A549 (cell line): ENCODE measurements at regions not wholly inside any gene's neighbourhood (a gene's known extent, or its start where the extent isn't known, plus 50 kb on each side); places are given as distances from the start of the nearest gene placed in this dataset.

Source experiments
- ATAC-seq, 2 experiments: fragments of 200-7000 bp in 1 of 2; fragments of >200 bp in 1 of 2; cut with Nextera tagmentation in 1 of 2; cut with Tn5 transposase in 1 of 2; 3 replicates each; pipeline versions ENCODE4 v1.8.0 to v1.9.1; 2018 to 2020; ENCODE audit warnings: mild to moderate bottlenecking in 1 of 2, moderate library complexity in 1 of 2
- CTCF ChIA-PET: fragments of 300-600 bp; sonication (Branson Sonifier 250); formaldehyde crosslinking; extraction: SDS; loops from one replicate; lab custom pipeline; 2021; ENCODE audit warnings: antibody characterized with exemption, inconsistent platforms; lab: Yijun Ruan, JAX
- POLR2A ChIA-PET: fragments of 350-600 bp; formaldehyde crosslinking; extraction: SDS; loops from one replicate; lab custom pipeline; 2021; ENCODE audit warnings: antibody characterized with exemption, inconsistent platforms; lab: Yijun Ruan, JAX
- DNase-seq, 2 experiments: peaks; one replicate each; pipeline versions ENCODE4 v3.0.0 to v3.0.0-alpha.2; 2011 to 2016; ENCODE audit warnings: low read depth in 1 of 2, low spot score in 1 of 2
- FAIRE-seq: peaks from 2 replicates; lab custom pipeline; 2011; peaks lifted over from hg19 to GRCh38; lab: Jason Lieb, UNC
- H3K27ac ChIP-seq, 2 experiments: fragments of >200 bp; sonication (Bioruptor Twin); formaldehyde crosslinking; 3 replicates each; pipeline ENCODE4 v1.5.1; 2016 to 2017
- H3K4me1 ChIP-seq: fragments of >200 bp; sonication (Bioruptor Twin); formaldehyde crosslinking; 3 replicates; pipeline ENCODE4 v1.6.1; 2016
- H3K4me2 ChIP-seq: fragments of >200 bp; sonication (Bioruptor Twin); formaldehyde crosslinking; 3 replicates; pipeline ENCODE4 v1.6.1; 2016
- H3K4me3 ChIP-seq: fragments of >200 bp; sonication (Bioruptor Twin); formaldehyde crosslinking; 3 replicates; pipeline ENCODE4 v1.5.1; 2016
- H3K9me3 ChIP-seq: fragments of >200 bp; sonication (Bioruptor Twin); formaldehyde crosslinking; 3 replicates; pipeline ENCODE4 v1.6.1; 2016
- CHD2 ChIP-seq: fragments of 150-350 bp; IDR thresholded peaks from 2 replicates; pipeline ENCODE4 v1.6.1; 2014; ENCODE audit warnings: low read length; ENCODE audit not compliant: partially characterized antibody
- CHD4 ChIP-seq: fragments of 200-600 bp; sonication (generic); IDR thresholded peaks from 2 replicates; pipeline ENCODE4 v1.6.1; 2016; ENCODE audit warnings: antibody characterized with exemption, mild to moderate bottlenecking, borderline replicate concordance
- CTCF ChIP-seq: fragments of >200 bp; sonication (Bioruptor Twin); formaldehyde crosslinking; IDR thresholded peaks from 3 replicates; pipeline ENCODE4 v1.5.1; 2016
- EHF ChIP-seq: fragments of 250-450 bp; sonication (Bioruptor Pico); IDR thresholded peaks from 2 replicates; pipeline ENCODE4 v1.5.0; 2020; ENCODE audit warnings: mild to moderate bottlenecking
- ELK1 ChIP-seq: fragments of 150-350 bp; IDR thresholded peaks from 2 replicates; pipeline ENCODE4 v1.6.1; 2014; ENCODE audit warnings: low read depth, mild to moderate bottlenecking, low read length
- ESRRA ChIP-seq: fragments of 150-350 bp; IDR thresholded peaks from 2 replicates; pipeline ENCODE4 v1.6.1; 2014; ENCODE audit warnings: mild to moderate bottlenecking, low read length, borderline replicate concordance
- FOSL2 ChIP-seq, 2 experiments: fragments of 450-650 bp in 1 of 2; fragments of >200 bp in 1 of 2; sonication (Bioruptor Twin) in 1 of 2; formaldehyde crosslinking; IDR thresholded peaks; 2 replicates each; pipeline versions ENCODE4 v1.5.0 to v1.6.1; 2016 to 2020; ENCODE audit warnings: mild to moderate bottlenecking in 1 of 2, moderate library complexity in 1 of 2
- FOXS1 ChIP-seq: fragments of 250-450 bp; sonication (Bioruptor Pico); IDR thresholded peaks from 2 replicates; pipeline ENCODE4 v1.5.0; 2020; ENCODE audit warnings: mild to moderate bottlenecking, moderate library complexity
- HDAC2 ChIP-seq: fragments of 200-600 bp; sonication (generic); IDR thresholded peaks from 2 replicates; pipeline ENCODE4 v1.6.1; 2016
- HEYL ChIP-seq: fragments of 250-450 bp; sonication (Bioruptor Pico); IDR thresholded peaks from 2 replicates; pipeline ENCODE4 v1.8.0; 2021; ENCODE audit warnings: mild to moderate bottlenecking, moderate library complexity
- HMGXB4 ChIP-seq: fragments of 250-450 bp; sonication (Bioruptor Pico); IDR thresholded peaks from 2 replicates; pipeline ENCODE4 v1.5.0; 2021; ENCODE audit warnings: mild to moderate bottlenecking, moderate library complexity, borderline replicate concordance
- HOXB13 ChIP-seq: fragments of 250-450 bp; sonication (Bioruptor Pico); IDR thresholded peaks from 2 replicates; pipeline ENCODE4 v1.5.0; 2020; ENCODE audit warnings: low read depth, mild to moderate bottlenecking, moderate library complexity
- HOXB5 ChIP-seq: fragments of 250-450 bp; sonication (Bioruptor Pico); IDR thresholded peaks from 2 replicates; pipeline ENCODE4 v1.5.0; 2020; ENCODE audit warnings: mild to moderate bottlenecking, moderate library complexity
- JUN ChIP-seq, 2 experiments: fragments of >200 bp; sonication (Bioruptor Twin); formaldehyde crosslinking; IDR thresholded peaks; 2 replicates in 1 of 2; 3 replicates in 1 of 2; pipeline ENCODE4 v1.6.1; 2016 to 2017
- KDM1A ChIP-seq: fragments of 200-600 bp; sonication (generic); IDR thresholded peaks from 2 replicates; pipeline ENCODE4 v1.6.1; 2016; ENCODE audit warnings: low read depth, mild to moderate bottlenecking
- KDM5A ChIP-seq: fragments of 200-600 bp; sonication (generic); IDR thresholded peaks from 2 replicates; pipeline ENCODE4 v1.6.1; 2016; ENCODE audit warnings: antibody characterized with exemption, mild to moderate bottlenecking
- MAFK ChIP-seq: fragments of 450-650 bp; IDR thresholded peaks from 2 replicates; pipeline ENCODE4 v1.6.1; 2014; ENCODE audit not compliant: partially characterized antibody
- MAX ChIP-seq: IDR thresholded peaks from 2 replicates; pipeline ENCODE4 v1.6.1; 2012
- NFE2L2 ChIP-seq: fragments of 150-350 bp; conservative IDR thresholded peaks from 2 replicates; pipeline ENCODE4 v1.6.1; 2014; ENCODE audit warnings: low read length
- NPAS2 ChIP-seq: fragments of 250-450 bp; sonication (Bioruptor Pico); IDR thresholded peaks from 2 replicates; pipeline ENCODE4 v1.8.0; 2022; ENCODE audit warnings: mild to moderate bottlenecking, moderate library complexity, borderline replicate concordance
- POLR2AphosphoS2 ChIP-seq: conservative IDR thresholded peaks from 2 replicates; pipeline ENCODE4 v1.6.1; 2012; ENCODE audit warnings: low read length, improper control_type of control experiment, inconsistent platforms
- RAD21 ChIP-seq, 2 experiments: fragments of >200 bp in 1 of 2; sonication (Bioruptor Twin) in 1 of 2; formaldehyde crosslinking in 1 of 2; IDR thresholded peaks in 1 of 2; conservative IDR thresholded peaks in 1 of 2; 2 replicates in 1 of 2; 3 replicates in 1 of 2; pipeline ENCODE4 v1.6.1; 2012 to 2018; ENCODE audit warnings: inconsistent platforms in 1 of 2
- RARB ChIP-seq: fragments of 250-450 bp; sonication (Bioruptor Pico); IDR thresholded peaks from 2 replicates; pipeline ENCODE4 v1.8.0; 2021; ENCODE audit warnings: mild to moderate bottlenecking, moderate library complexity
- RFX5 ChIP-seq: fragments of 450-650 bp; IDR thresholded peaks from 2 replicates; pipeline ENCODE4 v1.7.1; 2014; ENCODE audit warnings: antibody characterized with exemption, mild to moderate bottlenecking, moderate library complexity
- RNF2 ChIP-seq: fragments of 200-600 bp; sonication (generic); IDR thresholded peaks from 2 replicates; pipeline ENCODE4 v1.6.1; 2016; ENCODE audit warnings: low read depth, mild to moderate bottlenecking, antibody characterized with exemption, moderate library complexity, borderline replicate concordance
- SMC3 ChIP-seq: fragments of >200 bp; sonication (Bioruptor Twin); formaldehyde crosslinking; IDR thresholded peaks from 3 replicates; pipeline ENCODE4 v1.6.1; 2018; ENCODE audit warnings: inconsistent platforms
- SREBF2 ChIP-seq: fragments of 450-650 bp; IDR thresholded peaks from 2 replicates; pipeline ENCODE4 v1.6.1; 2014; ENCODE audit warnings: mild to moderate bottlenecking, moderate library complexity
- TFCP2L1 ChIP-seq: fragments of 250-450 bp; sonication (Bioruptor Pico); IDR thresholded peaks from 2 replicates; pipeline ENCODE4 v1.5.0; 2021; ENCODE audit warnings: mild to moderate bottlenecking
- TP53 ChIP-seq: fragments of 250-450 bp; sonication (Bioruptor Pico); IDR thresholded peaks from 2 replicates; pipeline ENCODE4 v1.5.0; 2021; ENCODE audit warnings: mild to moderate bottlenecking, moderate library complexity
- ZC3H11A ChIP-seq: fragments of 450-650 bp; IDR thresholded peaks from 2 replicates; pipeline ENCODE4 v1.6.1; 2014; ENCODE audit warnings: antibody characterized with exemption, mild to moderate bottlenecking
- ZFP36 ChIP-seq: fragments of 450-650 bp; IDR thresholded peaks from 2 replicates; pipeline ENCODE4 v1.6.1; 2014; ENCODE audit warnings: borderline replicate concordance; ENCODE audit not compliant: partially characterized antibody
- ZSCAN20 ChIP-seq: fragments of 250-450 bp; sonication (Bioruptor Pico); IDR thresholded peaks from 2 replicates; pipeline ENCODE4 v1.8.0; 2022; ENCODE audit warnings: mild to moderate bottlenecking, moderate library complexity
- WGBS: methylation state at CpG from one replicate; pipeline ENCODE4 v1.1.6; 2017; ENCODE audit errors: missing lambda C conversion rate; 5-methylcytosine and 5-hydroxymethylcytosine counted together

GRCh38 chr22:46039535-46039934, 62.6 kb upstream of the WNT7B start (continued):
- TF ChIP-seq RARB (CRISPR knock-in tag) (no peak), EHF (CRISPR knock-in tag) (no peak), NFE2L2 (no peak), MAX (no peak), ESRRA (no peak)

GRCh38 chr22:46040471-46041465, 63.8 kb upstream of the WNT7B start:
- 84% methylated on average over 14 of the region's 20 CpGs for WGBS
- Histone ChIP-seq H3K9me3 (no peaks in the 10 kb centered on the region), H3K4me1 (peaks cover 9% of the 10 kb centered on the region; the same call in 2 of the 3 replicates), H3K4me2 (no peak overlapping the region), H3K27ac (no peak overlapping the region), H3K4me3 (no peak overlapping the region)
- FAIRE-seq (no peak), DNase-seq (no peak), ATAC-seq (no peak)
- TF ChIP-seq HEYL (CRISPR knock-in tag) (no peak), CHD2 (no peak), NPAS2 (no peak), HMGXB4 (no peak), SREBF2 (no peak), KDM1A (no peak), TFCP2L1 (CRISPR knock-in tag) (no peak), TP53 (CRISPR knock-in tag) (no peak), SMC3 (no peak), KDM5A (no peak), HOXB13 (no peak), RAD21 (conservative IDR thresholded peaks at IDR 0.05 in 1 of 2, IDR thresholded peaks at IDR 0.05 in 1 of 2) (no peak), ZC3H11A (no peak), ZFP36 (no peak), ELK1 (no peak), POLR2AphosphoS2 (no peak)
- POLR2A ChIA-PET, result interaction anchor here (1.0 kb wide), 1 partner anchor 34 kb away, joined by 3 read pairs; no protein-coding TSS in a partner anchor
- CTCF ChIA-PET, result interaction anchor here (0.6 to 3.6 kb wide), 6 partner anchors 9 to 76 kb away, joined by 3 to 18 read pairs (median 4); no protein-coding TSS in a partner anchor

- no peak for DNase-seq
- H3K27ac ChIP-seq, result no peak overlapping the region
- H3K4me1 ChIP-seq, result peaks cover 8% of the 10 kb centered on the region; the same call in 2 of the 3 replicates
- H3K4me3 ChIP-seq, result no peak overlapping the region
- FAIRE-seq, result no peak
- CTCF ChIA-PET, result interaction anchor here (1.2 to 3.6 kb wide), 3 partner anchors 9 to 35 kb away, joined by 4 to 18 read pairs (median 18); no protein-coding TSS in a partner anchor
- POLR2A ChIA-PET, result no interaction called here
- no peaks in the 10 kb centered on the region for H3K9me3 ChIP-seq
- H3K4me2 ChIP-seq, result no peak overlapping the region
- 77% methylated on average over 9 of the region's 9 CpGs for WGBS
- no peak for ATAC-seq
- TF ChIP-seq FOSL2 (IDR thresholded peaks at IDR 0.05), result no peak
- no peak for TF ChIP-seq FOSL2 (CRISPR knock-in tag; IDR thresholded peaks at IDR 0.05)
- TF ChIP-seq MAFK, result no peak
- TF ChIP-seq RFX5, result no peak
- TF ChIP-seq JUN (IDR thresholded peaks at IDR 0.05), result no peak
- no peak for TF ChIP-seq FOXS1
- TF ChIP-seq HDAC2, result no peak
- TF ChIP-seq HOXB13, result no peak
- no peak for TF ChIP-seq RNF2
- TF ChIP-seq ZSCAN20, result no peak
- TF ChIP-seq HOXB5, result no peak
- no peak for TF ChIP-seq CTCF
- TF ChIP-seq CHD4, result no peak
These were observed 64.7 kb upstream of the WNT7B start for GRCh38 chr22:46041642-46042041.
